Cardiac muscle cell (in vitro differentiated cells and primary cell): ENCODE measurements at regions not wholly inside any gene's neighbourhood (a gene's known extent, or its start where the extent isn't known, plus 50 kb on each side); places are given as distances from the start of the nearest gene placed in this dataset.

ENCODE experiments used
- DNase-seq, 2 donors: peaks; one replicate each; pipeline versions ENCODE4 v3.0.0 to v3.0.0-alpha.2; 2010 to 2017; ENCODE audit warnings: low read depth in 1 of 2, low spot score in 1 of 2
- H3K27ac ChIP-seq: fragments of 200-600 bp; sonication (generic); 2 replicates; pipeline ENCODE4 v1.5.1; 2016
- H3K27me3 ChIP-seq: fragments of 200-600 bp; sonication (generic); 2 replicates; pipeline ENCODE4 v1.6.0; 2016; ENCODE audit warnings: control low read depth
- H3K36me3 ChIP-seq: fragments of 200-600 bp; sonication (generic); 2 replicates; pipeline ENCODE4 v1.5.1; 2016; ENCODE audit warnings: control low read depth
- H3K4me1 ChIP-seq: fragments of 200-600 bp; sonication (generic); 2 replicates; pipeline ENCODE4 v1.8.1; 2017; ENCODE audit warnings: low read depth, mild to moderate bottlenecking, mixed run types
- H3K4me3 ChIP-seq: fragments of 200-600 bp; sonication (generic); 2 replicates; pipeline ENCODE4 v1.5.1; 2016; ENCODE audit warnings: mild to moderate bottlenecking
- H3K9me3 ChIP-seq: fragments of 200-600 bp; sonication (generic); 2 replicates; pipeline ENCODE4 v1.5.1; 2017; ENCODE audit warnings: low read depth, mild to moderate bottlenecking, control low read depth
- CTCF ChIP-seq: IDR thresholded peaks from 2 replicates; pipeline ENCODE4 v1.5.1; 2012; ENCODE audit warnings: low read depth, mild to moderate bottlenecking, low read length

- DNase-seq = no peak
- Histone ChIP-seq H3K36me3 (no peaks in the 10 kb centered on the region), H3K27ac (no peak overlapping the region), H3K4me3 (no peak overlapping the region), H3K27me3 (peaks cover 4% of the 10 kb centered on the region), H3K4me1 (no peaks in the 10 kb centered on the region), H3K9me3 (no peaks in the 10 kb centered on the region)
- no peak for TF ChIP-seq CTCF
Measured at GRCh38 chr20:22814471-22815205, 220.5 kb upstream of the SSTR4 start.

- DNase-seq = no peak
- H3K27ac ChIP-seq = no peak overlapping the region
- H3K9me3 ChIP-seq = no peaks in the 10 kb centered on the region
- no peaks in the 10 kb centered on the region for H3K4me1 ChIP-seq
- no peaks in the 10 kb centered on the region for H3K36me3 ChIP-seq
- TF ChIP-seq CTCF = no peak
- peaks cover 4% of the 10 kb centered on the region for H3K27me3 ChIP-seq
- no peak overlapping the region for H3K4me3 ChIP-seq
Measured at GRCh38 chr20:22815206-22815551, 219.9 kb upstream of the SSTR4 start.

DNA sequence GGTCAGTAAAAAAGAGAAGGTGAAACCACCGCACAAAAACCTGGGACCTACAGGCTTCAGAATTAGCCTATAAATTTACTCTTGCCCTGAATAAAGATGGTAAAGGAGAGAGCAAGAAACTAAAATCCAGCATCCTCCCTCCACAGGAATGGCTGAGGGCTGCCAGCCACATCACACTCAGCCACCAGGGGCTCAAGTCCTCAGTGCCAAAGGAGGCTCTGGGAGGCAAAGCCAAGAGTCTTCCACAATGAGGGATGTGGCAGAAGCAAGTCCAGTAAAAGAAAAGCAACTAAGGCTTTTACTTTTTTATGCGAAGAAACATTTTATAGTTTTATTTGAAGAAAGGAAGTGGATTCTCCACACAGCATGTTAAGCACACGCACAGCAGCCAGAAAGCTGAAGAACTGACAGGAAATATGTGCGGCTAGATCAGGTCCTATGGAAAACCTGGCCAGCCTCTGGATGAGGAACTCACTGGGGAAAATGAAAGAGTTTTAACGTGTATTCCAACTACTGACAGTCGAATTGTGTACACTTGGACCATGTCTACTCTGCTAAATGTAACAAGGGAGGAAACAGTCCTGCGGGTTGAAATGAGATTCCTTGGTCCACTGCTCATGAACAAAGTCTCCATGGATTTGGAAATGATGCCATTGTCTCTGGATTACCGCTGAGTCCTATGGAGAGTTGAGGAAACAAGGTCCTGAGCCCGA lies 219.4 kb upstream of the SSTR4 start:
- peaks cover under 1% of the 10 kb centered on the region for H3K4me1 ChIP-seq
- H3K9me3 ChIP-seq = no peaks in the 10 kb centered on the region
- H3K27ac ChIP-seq = no peak overlapping the region
- peak in 1 of 2 donors; percentile 23 for DNase-seq
- H3K4me3 ChIP-seq = no peak overlapping the region
- peak; percentile 44 for TF ChIP-seq CTCF
- no peaks in the 10 kb centered on the region for H3K36me3 ChIP-seq
- peaks cover 4% of the 10 kb centered on the region for H3K27me3 ChIP-seq

GRCh38 chr20:22818636-22819035 lies 216.5 kb upstream of the SSTR4 start:
- Histone ChIP-seq H3K4me1 (peaks cover 7% of the 10 kb centered on the region), H3K9me3 (no peaks in the 10 kb centered on the region), H3K27me3 (peaks cover 4% of the 10 kb centered on the region), H3K36me3 (no peaks in the 10 kb centered on the region), H3K4me3 (no peak overlapping the region), H3K27ac (no peak overlapping the region)
- DNase-seq = no peak
- TF ChIP-seq CTCF = no peak

GRCh38 chr20:22819112-22819511 lies 216.0 kb upstream of the SSTR4 start:
- TF ChIP-seq CTCF = no peak
- no peak for DNase-seq
- no peak overlapping the region for H3K4me3 ChIP-seq
- peaks cover 4% of the 10 kb centered on the region for H3K27me3 ChIP-seq
- H3K36me3 ChIP-seq = no peaks in the 10 kb centered on the region
- H3K9me3 ChIP-seq = no peaks in the 10 kb centered on the region
- no peak overlapping the region for H3K27ac ChIP-seq
- H3K4me1 ChIP-seq = peaks cover 7% of the 10 kb centered on the region
